Activated CD4-positive, alpha-beta memory T cell treated with anti-CD3 and anti-CD28 coated beads for 36 hours (primary cell): ENCODE measurements at regions not wholly inside any gene's neighbourhood (a gene's known extent, or its start where the extent isn't known, plus 50 kb on each side); places are given as distances from the start of the nearest gene placed in this dataset.
"Not testable (repeated sequence)": the region's sequence is repeated elsewhere in the genome, so short reads cannot be mapped to it uniquely, and the experiment has no call there.

Source experiments
- CTCF ChIA-PET: fragments of 350-600 bp; sonication (Branson Sonifier 250); formaldehyde crosslinking; loops from one replicate; lab custom pipeline; 2021; ENCODE audit warnings: antibody characterized with exemption, inconsistent platforms; lab: Charles Lee
- POLR2A ChIA-PET: fragments of 350-600 bp; sonication (Branson Sonifier 250); formaldehyde crosslinking; loops from one replicate; lab custom pipeline; 2021; ENCODE audit warnings: antibody characterized with exemption; lab: Charles Lee
- DNase-seq: peaks from one replicate; pipeline ENCODE4 v3.0.0-alpha.2; 2020
- H3K27ac Mint-ChIP-seq: one replicate; pipeline ENCODE4 v1.8.0; 2021; ENCODE audit warnings: mixed read lengths
- H3K27me3 Mint-ChIP-seq: one replicate; pipeline ENCODE4 v1.8.0; 2021; ENCODE audit warnings: mixed read lengths
- H3K36me3 Mint-ChIP-seq: one replicate; pipeline ENCODE4 v1.8.0; 2021; ENCODE audit warnings: mixed read lengths
- H3K4me1 Mint-ChIP-seq: one replicate; pipeline ENCODE4 v1.8.0; 2021; ENCODE audit warnings: low read depth, mixed read lengths
- H3K4me3 Mint-ChIP-seq: one replicate; pipeline ENCODE4 v1.8.0; 2021; ENCODE audit warnings: mild to moderate bottlenecking, mixed read lengths
- H3K9me3 Mint-ChIP-seq: one replicate; pipeline ENCODE4 v1.8.0; 2021; ENCODE audit warnings: mixed read lengths
- intact Hi-C: fragments of 100-400 bp; cut with micrococcal nuclease; formaldehyde crosslinking; loops from one replicate; pipeline ENCODE4 v1.15.1; 2023

DNA sequence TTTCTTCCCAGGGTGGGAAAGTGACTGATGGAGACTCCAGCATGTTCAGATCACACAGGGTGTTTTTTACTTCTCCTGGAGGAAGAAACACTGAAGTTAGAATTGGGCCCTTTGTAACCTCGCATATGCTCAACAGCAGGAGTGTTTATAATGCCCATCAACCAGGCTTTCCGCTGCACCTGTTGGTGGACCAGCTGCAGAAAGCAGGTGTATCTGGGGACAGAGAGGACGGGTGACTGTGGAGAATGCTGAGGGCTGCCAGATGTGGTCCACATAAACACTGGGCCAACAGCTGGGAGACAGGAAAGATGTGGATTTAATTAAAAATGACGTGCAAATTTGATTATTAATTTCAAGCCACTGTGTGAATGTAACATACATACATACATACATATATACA is 335.5 kb upstream of the SPRED2 start:
- POLR2A ChIA-PET: no interaction called here
- intact Hi-C loops: no loop called here
- H3K4me1 Mint-ChIP-seq: no peaks in the 10 kb centered on the region
- no peaks in the 10 kb centered on the region for H3K27me3 Mint-ChIP-seq
- H3K9me3 Mint-ChIP-seq: no peaks in the 10 kb centered on the region
- DNase-seq: no peak
- CTCF ChIA-PET: no interaction called here
- no peak overlapping the region for H3K4me3 Mint-ChIP-seq
- no peak overlapping the region for H3K27ac Mint-ChIP-seq
- H3K36me3 Mint-ChIP-seq: no peaks in the 10 kb centered on the region

DNA sequence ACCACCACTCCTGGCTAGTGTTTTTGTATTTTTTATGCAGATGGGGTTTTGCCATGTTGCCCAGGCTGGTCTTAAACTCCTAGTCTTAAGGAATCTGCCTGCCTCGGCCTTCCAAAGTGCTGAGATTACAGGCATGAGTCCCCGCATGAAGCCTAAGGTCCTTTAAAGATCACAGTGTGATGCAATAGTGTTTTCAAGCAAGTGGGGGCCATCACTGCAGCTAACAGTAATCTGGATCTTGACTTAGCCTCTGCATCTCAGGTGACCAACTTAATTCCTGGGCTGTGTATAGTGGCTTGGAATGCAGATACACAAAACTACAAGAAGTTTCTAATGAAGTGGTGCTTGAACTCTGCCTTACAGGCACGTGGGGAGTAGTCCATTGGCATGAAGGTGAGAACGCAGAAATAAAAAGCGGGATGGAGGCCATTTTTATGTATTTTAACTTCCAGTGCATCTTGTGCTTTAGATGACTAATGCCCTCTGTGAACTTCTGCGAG is 334.4 kb upstream of the SPRED2 start:
- Mint-ChIP-seq H3K4me3 (no peak overlapping the region), H3K4me1 (no peaks in the 10 kb centered on the region), H3K36me3 (no peaks in the 10 kb centered on the region), H3K27ac (no peak overlapping the region), H3K9me3 (no peaks in the 10 kb centered on the region), H3K27me3 (no peaks in the 10 kb centered on the region)
- intact Hi-C loops: no loop called here
- ChIA-PET CTCF (no interaction called here), POLR2A (no interaction called here)
- no peak for DNase-seq

DNA sequence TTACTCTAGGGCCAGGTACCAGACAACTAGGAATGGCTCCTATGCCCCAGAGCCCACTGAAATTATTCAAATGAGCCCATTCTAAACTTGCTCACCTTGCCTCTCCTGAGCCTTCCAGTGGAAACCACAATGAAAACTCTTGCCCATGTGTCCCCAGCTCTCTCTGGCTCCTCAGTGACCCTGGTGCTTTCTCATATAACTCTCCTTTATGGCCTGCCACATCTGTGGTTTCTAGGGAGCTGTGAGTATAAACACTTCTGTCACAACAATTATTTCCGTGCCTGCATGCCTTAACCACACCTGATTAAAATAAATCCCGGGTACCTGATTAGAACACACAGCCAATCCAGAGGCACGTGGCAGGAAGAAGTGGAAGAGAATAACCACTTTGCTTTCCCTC is 333.0 kb upstream of the SPRED2 start:
- H3K4me1 Mint-ChIP-seq: no peaks in the 10 kb centered on the region
- no peak overlapping the region for H3K4me3 Mint-ChIP-seq
- ChIA-PET CTCF (no interaction called here), POLR2A (no interaction called here)
- no peak overlapping the region for H3K27ac Mint-ChIP-seq
- no peaks in the 10 kb centered on the region for H3K9me3 Mint-ChIP-seq
- H3K36me3 Mint-ChIP-seq: no peaks in the 10 kb centered on the region
- H3K27me3 Mint-ChIP-seq: no peaks in the 10 kb centered on the region
- intact Hi-C loops: no loop called here
- DNase-seq: no peak

DNA sequence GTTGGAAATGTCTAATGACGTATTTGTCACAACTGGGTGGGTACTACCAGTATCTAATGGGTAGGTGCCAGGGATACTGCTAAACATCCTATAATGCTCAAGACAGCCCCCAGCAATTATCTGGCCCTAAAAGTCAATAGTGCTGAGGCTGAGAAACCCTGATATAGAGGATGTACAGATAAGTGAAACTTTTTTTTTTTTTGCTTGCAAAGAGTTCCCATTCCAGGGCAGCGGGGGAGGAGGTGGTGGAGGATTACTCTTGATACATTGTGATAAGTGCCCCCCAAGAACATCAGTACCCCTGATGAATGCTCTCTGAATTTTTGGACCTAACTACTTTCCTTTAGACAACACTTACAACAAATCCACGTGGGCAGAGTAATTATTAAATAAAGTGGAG is 329.7 kb upstream of the SPRED2 start:
- H3K9me3 Mint-ChIP-seq: peaks cover 9% of the 10 kb centered on the region
- intact Hi-C loops: no loop called here
- no peak overlapping the region for H3K4me3 Mint-ChIP-seq
- no peak overlapping the region for H3K27ac Mint-ChIP-seq
- DNase-seq: no peak
- ChIA-PET POLR2A (no interaction called here), CTCF (no interaction called here)
- peaks cover 4% of the 10 kb centered on the region for H3K27me3 Mint-ChIP-seq
- H3K4me1 Mint-ChIP-seq: no peaks in the 10 kb centered on the region
- H3K36me3 Mint-ChIP-seq: no peaks in the 10 kb centered on the region

DNA sequence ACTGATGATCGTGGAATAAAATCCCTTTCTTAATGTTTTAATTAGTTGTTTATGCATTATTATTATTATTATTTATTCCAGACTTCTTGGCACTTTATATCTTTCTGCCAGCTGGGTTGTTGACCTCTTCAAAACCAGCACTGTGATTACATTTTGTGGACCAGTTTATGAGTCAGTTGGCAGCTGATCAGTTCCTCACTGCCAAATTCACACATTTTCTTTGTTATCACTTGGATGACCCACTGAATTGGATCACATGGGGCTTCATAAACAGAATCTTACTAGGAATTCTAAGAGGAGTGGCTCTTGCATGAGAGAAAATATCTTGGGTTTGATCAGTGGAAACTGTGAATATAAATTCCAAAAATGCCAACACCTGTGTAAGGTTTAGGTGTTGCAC is 321.8 kb upstream of the SPRED2 start:
- CTCF ChIA-PET: no interaction called here
- POLR2A ChIA-PET: no interaction called here
- no peak for DNase-seq
- intact Hi-C loops: no loop called here
- no peak overlapping the region for H3K4me3 Mint-ChIP-seq
- H3K9me3 Mint-ChIP-seq: peaks cover 15% of the 10 kb centered on the region
- no peaks in the 10 kb centered on the region for H3K27me3 Mint-ChIP-seq
- no peaks in the 10 kb centered on the region for H3K4me1 Mint-ChIP-seq
- no peak overlapping the region for H3K27ac Mint-ChIP-seq
- no peaks in the 10 kb centered on the region for H3K36me3 Mint-ChIP-seq

DNA sequence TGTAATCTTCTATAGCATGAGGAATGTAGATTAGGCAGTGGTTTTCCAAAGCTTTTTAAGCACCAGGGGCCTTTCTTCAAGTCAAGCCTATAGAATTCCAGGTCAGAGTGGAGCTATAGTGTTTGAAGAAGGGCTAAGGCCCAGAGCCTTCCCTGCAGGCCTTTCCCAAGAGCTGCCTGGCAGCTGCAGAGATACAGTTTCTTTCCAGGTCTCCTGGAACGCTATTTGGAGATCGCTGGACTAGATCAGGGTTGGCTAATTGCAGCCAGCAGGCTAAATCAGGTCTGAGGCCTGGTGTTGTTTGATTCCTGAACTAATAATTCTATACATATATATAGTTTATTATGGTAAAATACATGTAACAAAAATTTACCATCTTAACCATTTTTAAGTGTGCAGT is 319.0 kb upstream of the SPRED2 start:
- no peaks in the 10 kb centered on the region for H3K36me3 Mint-ChIP-seq
- peaks cover 5% of the 10 kb centered on the region for H3K9me3 Mint-ChIP-seq
- CTCF ChIA-PET: no interaction called here
- DNase-seq: no peak
- no peaks in the 10 kb centered on the region for H3K27me3 Mint-ChIP-seq
- no peak overlapping the region for H3K4me3 Mint-ChIP-seq
- intact Hi-C loops: no loop called here
- POLR2A ChIA-PET: no interaction called here
- H3K4me1 Mint-ChIP-seq: no peaks in the 10 kb centered on the region
- H3K27ac Mint-ChIP-seq: no peak overlapping the region

DNA sequence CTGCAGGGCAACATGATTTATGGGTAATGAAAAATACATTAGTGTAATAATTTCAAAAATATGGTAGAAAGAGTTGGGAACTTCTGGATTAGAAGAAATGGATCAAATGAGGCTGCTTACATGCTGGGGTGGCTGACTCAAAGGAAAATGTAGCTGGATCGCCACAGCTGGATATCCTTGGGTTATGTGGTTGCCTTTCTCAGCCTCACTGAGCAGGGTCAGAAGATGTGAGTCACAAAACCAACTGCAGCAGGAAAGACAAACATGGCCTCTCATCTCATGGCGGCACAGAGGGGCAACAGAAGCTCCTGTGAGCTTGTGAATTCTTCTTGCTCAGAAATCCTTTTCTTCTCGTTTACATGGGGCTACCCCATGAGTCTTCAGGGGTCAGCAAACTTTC is 317.1 kb upstream of the SPRED2 start:
- intact Hi-C loops: no loop called here
- ChIA-PET POLR2A (no interaction called here), CTCF (no interaction called here)
- no peak overlapping the region for H3K4me3 Mint-ChIP-seq
- no peaks in the 10 kb centered on the region for H3K4me1 Mint-ChIP-seq
- no peaks in the 10 kb centered on the region for H3K36me3 Mint-ChIP-seq
- H3K9me3 Mint-ChIP-seq: peaks cover 5% of the 10 kb centered on the region
- no peaks in the 10 kb centered on the region for H3K27me3 Mint-ChIP-seq
- no peak for DNase-seq
- H3K27ac Mint-ChIP-seq: no peak overlapping the region

DNA sequence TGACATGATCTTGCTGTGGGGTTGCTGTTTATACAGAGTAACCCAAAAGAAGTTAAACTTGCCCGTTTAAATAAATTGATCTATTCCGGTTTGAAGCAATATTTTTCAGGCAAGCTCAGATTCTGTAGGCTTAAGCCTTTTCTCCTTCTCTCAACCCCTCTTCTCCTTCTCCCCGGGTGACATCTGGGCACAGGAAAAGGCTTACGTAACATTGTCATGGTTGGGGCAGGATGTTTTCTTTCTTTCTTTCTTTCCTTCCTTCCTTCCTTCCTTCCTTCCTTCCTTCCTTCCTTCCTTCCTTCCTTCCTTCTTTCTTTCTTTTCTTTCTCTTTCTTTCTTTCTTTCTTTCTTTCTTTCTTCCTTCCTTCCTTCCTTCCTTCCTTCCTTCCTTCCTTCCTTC is 315.5 kb upstream of the SPRED2 start:
- H3K27ac Mint-ChIP-seq, H3K4me3 Mint-ChIP-seq, CTCF ChIA-PET, H3K36me3 Mint-ChIP-seq, intact Hi-C loops, H3K9me3 Mint-ChIP-seq, H3K27me3 Mint-ChIP-seq, DNase-seq, POLR2A ChIA-PET, H3K4me1 Mint-ChIP-seq: not testable (repeated sequence)

DNA sequence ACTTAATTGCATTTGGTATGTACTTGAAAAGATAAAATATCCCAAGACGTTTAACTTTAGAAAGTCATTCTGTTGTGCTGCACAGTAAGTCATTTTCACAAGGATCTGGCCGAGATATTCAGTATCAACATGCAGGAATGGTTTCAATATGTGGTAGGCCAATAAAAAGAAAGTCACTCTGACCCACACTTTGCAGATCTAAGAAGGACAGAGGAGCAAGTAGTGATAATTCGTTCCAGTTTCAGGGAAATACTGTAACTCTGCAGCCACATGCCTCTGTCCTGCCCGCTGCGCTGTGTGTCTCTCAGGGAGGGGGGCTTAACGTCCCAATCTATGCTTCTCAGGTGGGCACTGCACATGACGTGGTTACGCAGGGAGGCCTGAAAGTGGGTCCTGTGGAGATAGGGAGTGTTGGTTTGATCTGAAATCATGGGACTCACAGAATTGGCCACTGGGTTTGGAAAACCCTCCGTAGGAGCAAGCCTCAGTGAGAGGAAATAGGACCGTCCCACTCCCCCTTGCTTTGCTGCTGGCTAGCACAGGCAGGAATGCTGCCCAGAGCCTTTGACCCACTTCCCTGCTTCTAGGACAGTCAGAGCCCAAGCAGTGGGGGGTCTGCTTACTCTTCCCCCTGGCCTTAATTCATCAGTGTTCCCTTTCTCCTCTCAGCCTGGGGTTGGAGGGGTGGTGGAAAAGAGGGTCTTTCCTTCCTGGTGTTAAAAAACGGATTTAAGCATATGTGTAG is 314.7 kb upstream of the SPRED2 start:
- CTCF ChIA-PET: no interaction called here

DNA sequence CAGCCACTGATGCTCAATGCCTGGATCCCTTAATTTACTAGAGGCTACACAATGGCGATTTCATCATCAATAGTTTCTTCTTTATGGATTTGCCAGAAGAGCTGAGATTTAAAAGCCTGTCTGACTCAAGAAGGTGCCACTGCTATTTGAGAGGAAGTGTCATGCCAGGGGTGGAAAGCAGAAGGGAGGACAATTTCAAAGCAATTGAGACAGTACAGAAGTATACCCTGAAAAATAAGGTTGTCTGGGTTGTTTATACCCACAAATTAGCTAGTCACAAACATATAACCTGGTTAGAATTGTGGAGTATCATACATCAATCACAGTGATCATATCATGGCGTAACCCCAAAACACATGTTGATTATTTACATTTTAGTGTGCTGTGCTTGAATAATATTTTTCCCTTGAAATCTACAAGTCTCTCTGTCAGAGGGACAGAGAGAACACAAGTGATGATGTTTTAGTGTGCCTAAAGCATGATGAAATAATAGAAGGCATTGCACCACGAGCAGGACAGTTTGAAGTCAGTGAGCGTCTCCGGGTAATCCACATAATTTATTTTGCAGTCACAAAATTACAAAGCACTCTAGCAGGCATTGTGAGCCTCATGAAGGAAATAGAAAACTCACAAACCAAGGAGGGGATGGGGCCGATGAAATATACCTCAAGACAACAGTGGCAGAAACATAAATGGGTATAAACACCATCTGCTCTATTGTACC is 312.2 kb upstream of the SPRED2 start:
- intact Hi-C loops: no loop called here
- Mint-ChIP-seq H3K27me3 (peaks cover 6% of the 10 kb centered on the region), H3K9me3 (no peaks in the 10 kb centered on the region), H3K36me3 (no peaks in the 10 kb centered on the region), H3K4me1 (no peaks in the 10 kb centered on the region), H3K27ac (no peak overlapping the region), H3K4me3 (no peak overlapping the region)
- no peak for DNase-seq
- POLR2A ChIA-PET: no interaction called here
- CTCF ChIA-PET: no interaction called here

More for the DNA sequence above, 314.7 kb upstream of the SPRED2 start:
- POLR2A ChIA-PET: no interaction called here
- DNase-seq: no peak
- H3K27ac Mint-ChIP-seq: no peak overlapping the region
- H3K4me3 Mint-ChIP-seq: no peak overlapping the region
- no peaks in the 10 kb centered on the region for H3K4me1 Mint-ChIP-seq
- intact Hi-C loops: no loop called here
- no peaks in the 10 kb centered on the region for H3K9me3 Mint-ChIP-seq
- H3K36me3 Mint-ChIP-seq: no peaks in the 10 kb centered on the region
- no peaks in the 10 kb centered on the region for H3K27me3 Mint-ChIP-seq

DNA sequence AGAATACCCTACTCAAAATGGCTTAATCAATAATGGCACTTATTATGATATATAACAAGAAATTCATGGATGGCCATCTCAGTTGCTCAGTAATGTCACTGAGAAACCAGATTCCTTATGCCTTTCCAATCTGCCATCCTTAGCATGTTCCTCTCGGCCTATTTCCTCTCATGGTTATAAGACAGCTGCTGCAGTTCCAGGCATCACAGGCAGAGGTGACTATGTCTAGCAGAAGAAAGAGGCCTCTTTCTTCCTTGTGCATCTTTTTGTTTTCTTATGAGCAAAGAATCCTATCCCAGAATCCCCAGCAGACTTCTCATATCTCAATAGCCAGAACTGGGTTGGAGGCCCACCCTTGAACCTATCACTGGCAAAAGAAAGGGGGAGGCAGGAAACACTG is 310.6 kb upstream of the SPRED2 start:
- no peaks in the 10 kb centered on the region for H3K36me3 Mint-ChIP-seq
- DNase-seq: no peak
- no peaks in the 10 kb centered on the region for H3K9me3 Mint-ChIP-seq
- intact Hi-C loops: no loop called here
- H3K4me1 Mint-ChIP-seq: no peaks in the 10 kb centered on the region
- peaks cover 6% of the 10 kb centered on the region for H3K27me3 Mint-ChIP-seq
- no peak overlapping the region for H3K4me3 Mint-ChIP-seq
- ChIA-PET POLR2A (no interaction called here), CTCF (no interaction called here)
- H3K27ac Mint-ChIP-seq: no peak overlapping the region

DNA sequence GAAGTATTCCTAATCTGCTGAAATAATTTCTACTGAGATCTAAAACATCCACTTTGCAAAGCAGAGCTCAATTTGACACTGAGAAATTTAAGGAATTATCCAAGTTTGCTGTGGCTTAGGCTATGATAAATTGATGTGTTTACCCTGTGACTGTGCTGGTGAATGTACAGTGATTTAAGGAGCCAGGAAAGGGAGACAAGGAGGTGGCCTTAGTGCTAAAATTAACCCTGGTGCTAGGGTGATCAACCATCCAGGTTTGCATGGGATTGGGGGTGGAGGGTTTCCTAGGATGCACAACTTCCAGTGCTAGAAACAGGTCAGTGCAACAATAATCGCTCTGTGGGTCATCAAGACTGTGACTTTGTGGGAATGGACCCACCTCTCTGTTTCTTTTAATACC is 307.5 kb upstream of the SPRED2 start:
- ChIA-PET POLR2A (no interaction called here), CTCF (no interaction called here)
- no peaks in the 10 kb centered on the region for H3K9me3 Mint-ChIP-seq
- no peaks in the 10 kb centered on the region for H3K36me3 Mint-ChIP-seq
- intact Hi-C loops: no loop called here
- no peak for DNase-seq
- no peaks in the 10 kb centered on the region for H3K4me1 Mint-ChIP-seq
- peaks cover 6% of the 10 kb centered on the region for H3K27me3 Mint-ChIP-seq
- H3K4me3 Mint-ChIP-seq: no peak overlapping the region
- no peak overlapping the region for H3K27ac Mint-ChIP-seq

DNA sequence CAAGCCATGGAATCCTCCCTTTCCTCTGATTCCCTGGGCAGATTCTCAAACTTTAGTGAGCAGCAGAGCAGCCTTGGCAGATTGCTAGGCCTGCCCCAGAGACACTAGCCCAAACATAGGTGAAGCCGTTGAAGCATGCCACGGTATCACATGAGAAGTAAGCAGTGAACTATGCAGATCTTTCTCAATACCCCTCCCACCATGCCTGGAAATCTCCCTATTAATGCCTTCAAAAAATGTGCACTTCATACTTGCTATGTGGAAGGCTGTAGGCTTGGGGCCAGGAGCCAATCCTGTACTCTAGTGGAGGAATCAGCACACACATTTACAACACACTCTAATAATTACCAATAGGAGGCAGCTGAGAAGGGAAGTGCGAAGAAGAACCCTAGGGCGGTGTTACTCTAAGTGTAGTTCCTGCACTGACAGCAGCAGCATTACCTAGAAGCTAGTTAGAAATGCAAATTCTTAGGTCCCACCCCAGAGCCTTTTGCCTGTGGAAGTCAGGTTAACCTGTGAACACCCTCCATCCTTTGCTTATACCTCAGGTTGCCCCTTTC is 305.1 kb upstream of the SPRED2 start:
- no peak overlapping the region for H3K27ac Mint-ChIP-seq

More for the DNA sequence above, 305.1 kb upstream of the SPRED2 start:
- peaks cover 6% of the 10 kb centered on the region for H3K27me3 Mint-ChIP-seq
- no peak overlapping the region for H3K4me3 Mint-ChIP-seq
- DNase-seq: no peak
- no peaks in the 10 kb centered on the region for H3K4me1 Mint-ChIP-seq
- intact Hi-C loops: no loop called here
- H3K36me3 Mint-ChIP-seq: no peaks in the 10 kb centered on the region
- H3K9me3 Mint-ChIP-seq: no peaks in the 10 kb centered on the region
- ChIA-PET POLR2A (no interaction called here), CTCF (no interaction called here)
